ENCODE measurements at regions not wholly inside any gene's neighbourhood (a gene's known extent, or its start where the extent isn't known, plus 50 kb on each side); places are given as distances from the start of the nearest gene placed in this dataset.

DNA sequence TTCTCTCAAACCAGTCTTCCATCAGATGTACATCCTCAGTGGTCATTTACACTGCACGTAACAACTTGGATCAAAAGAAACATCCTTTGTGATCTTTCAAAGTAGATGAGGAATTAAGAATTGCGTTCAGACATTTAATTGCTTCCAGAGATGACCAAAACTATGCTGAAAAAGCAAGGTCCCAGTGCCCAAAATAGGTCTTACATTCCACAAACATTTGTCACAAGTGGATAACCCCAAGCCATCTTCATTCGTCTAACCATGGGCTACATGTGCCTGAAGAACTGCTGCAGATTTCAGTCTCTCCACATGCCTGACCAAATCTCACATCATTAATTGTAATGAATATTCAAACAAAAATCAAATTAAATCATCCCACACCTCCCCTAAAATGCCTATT, 273.6 kb downstream of the SHOX2 start:
- no TSS peak for BruUV-seq (replicated peaks)

More for the DNA sequence above, 273.6 kb downstream of the SHOX2 start:
- Histone ChIP-seq H4K20me1 (ENCODE audit: insufficient read depth) (no peaks in the 10 kb centered on the region), H3K9me3 (ENCODE audit: control insufficient read depth in 1 of 2, insufficient read depth in 1 of 2, low read depth in 1 of 2, low read length in 2 of 2) (no peaks in the 10 kb centered on the region), H3K27me3 (ENCODE audit: insufficient read depth, low read length) (no peaks in the 10 kb centered on the region), H3K9me2 (ENCODE audit: insufficient read depth) (no peaks in the 10 kb centered on the region), H3K79me2 (ENCODE audit: insufficient read depth, low read length) (no peaks in the 10 kb centered on the region), H3K4me3 (replicated peaks in 1 of 2; ENCODE audit: low read depth in 1 of 2, low read length in 2 of 2) (no peak overlapping the region), H3K4me1 (ENCODE audit: control insufficient read depth in 1 of 2, insufficient read depth in 2 of 2, low read length in 2 of 2) (no peaks in the 10 kb centered on the region), H3K27ac (ENCODE audit: low read depth, low read length) (no peak overlapping the region), H3K4me2 (ENCODE audit: low read length) (no peak overlapping the region), H2AFZ (ENCODE audit: low read depth, low read length, poor library complexity, severe bottlenecking) (no peak overlapping the region), H3K36me3 (ENCODE audit: control insufficient read depth in 1 of 2, insufficient read depth in 2 of 2, low read length in 2 of 2) (no peaks in the 10 kb centered on the region), H3K9ac (ENCODE audit: low read length) (no peak overlapping the region)
- POLR2A ChIA-PET: no interaction called here
- CTCF ChIA-PET: no interaction called here
- TF ChIP-seq CBX3 (IDR thresholded peaks at IDR 0.05; ENCODE audit: low read depth) (no peak), EZH2 (IDR thresholded peaks at IDR 0.05) (no peak), JUND (IDR thresholded peaks at IDR 0.05) (no peak), SP1 (IDR thresholded peaks at IDR 0.05; ENCODE audit: low read depth) (no peak)
- TF ChIP-seq, protein P1, sequence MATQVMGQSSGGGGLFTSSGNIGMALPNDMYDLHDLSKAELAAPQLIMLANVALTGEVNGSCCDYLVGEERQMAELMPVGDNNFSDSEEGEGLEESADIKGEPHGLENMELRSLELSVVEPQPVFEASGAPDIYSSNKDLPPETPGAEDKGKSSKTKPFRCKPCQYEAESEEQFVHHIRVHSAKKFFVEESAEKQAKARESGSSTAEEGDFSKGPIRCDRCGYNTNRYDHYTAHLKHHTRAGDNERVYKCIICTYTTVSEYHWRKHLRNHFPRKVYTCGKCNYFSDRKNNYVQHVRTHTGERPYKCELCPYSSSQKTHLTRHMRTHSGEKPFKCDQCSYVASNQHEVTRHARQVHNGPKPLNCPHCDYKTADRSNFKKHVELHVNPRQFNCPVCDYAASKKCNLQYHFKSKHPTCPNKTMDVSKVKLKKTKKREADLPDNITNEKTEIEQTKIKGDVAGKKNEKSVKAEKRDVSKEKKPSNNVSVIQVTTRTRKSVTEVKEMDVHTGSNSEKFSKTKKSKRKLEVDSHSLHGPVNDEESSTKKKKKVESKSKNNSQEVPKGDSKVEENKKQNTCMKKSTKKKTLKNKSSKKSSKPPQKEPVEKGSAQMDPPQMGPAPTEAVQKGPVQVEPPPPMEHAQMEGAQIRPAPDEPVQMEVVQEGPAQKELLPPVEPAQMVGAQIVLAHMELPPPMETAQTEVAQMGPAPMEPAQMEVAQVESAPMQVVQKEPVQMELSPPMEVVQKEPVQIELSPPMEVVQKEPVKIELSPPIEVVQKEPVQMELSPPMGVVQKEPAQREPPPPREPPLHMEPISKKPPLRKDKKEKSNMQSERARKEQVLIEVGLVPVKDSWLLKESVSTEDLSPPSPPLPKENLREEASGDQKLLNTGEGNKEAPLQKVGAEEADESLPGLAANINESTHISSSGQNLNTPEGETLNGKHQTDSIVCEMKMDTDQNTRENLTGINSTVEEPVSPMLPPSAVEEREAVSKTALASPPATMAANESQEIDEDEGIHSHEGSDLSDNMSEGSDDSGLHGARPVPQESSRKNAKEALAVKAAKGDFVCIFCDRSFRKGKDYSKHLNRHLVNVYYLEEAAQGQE (IDR thresholded peaks at IDR 0.05; ENCODE audit: low read depth): no peak
- TF ChIP-seq, protein P2, sequence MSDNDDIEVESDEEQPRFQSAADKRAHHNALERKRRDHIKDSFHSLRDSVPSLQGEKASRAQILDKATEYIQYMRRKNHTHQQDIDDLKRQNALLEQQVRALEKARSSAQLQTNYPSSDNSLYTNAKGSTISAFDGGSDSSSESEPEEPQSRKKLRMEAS (IDR thresholded peaks at IDR 0.05): no peak
- intact Hi-C loops (cut with micrococcal nuclease): no loop called here
- DNase-seq (ENCODE audit: low read depth, low spot score) (no peak), ATAC-seq (no peak)
- RAD21 ChIA-PET (ENCODE audit: low non-redundant PET in 1 of 2, low total read pairs in 2 of 2, uncharacterized antibody in 2 of 2, unreplicated experiment in 2 of 2): no interaction called here
